Breast epithelium (tissue), 4 donors: ENCODE measurements at regions not wholly inside any gene's neighbourhood (a gene's known extent, or its start where the extent isn't known, plus 50 kb on each side); places are given as distances from the start of the nearest gene placed in this dataset.
"Not testable (repeated sequence)": the region's sequence is repeated elsewhere in the genome, so short reads cannot be mapped to it uniquely, and the experiment has no call there.

Experiments
- DNase-seq, 2 donors: peaks; one replicate each; pipeline ENCODE4 v3.0.0-alpha.2; 2019; ENCODE audit warnings: low spot score in 2 of 2
- H3K27ac ChIP-seq, 2 donors: fragments of 200-600 bp; sonication (generic) in 1 of 2; one replicate each; pipeline ENCODE4 v1.5.1; 2016 to 2019; ENCODE audit warnings: mild to moderate bottlenecking in 1 of 2
- H3K27me3 ChIP-seq, 2 donors: fragments of 200-600 bp; sonication (generic) in 1 of 2; one replicate each; pipeline versions ENCODE4 v1.5.1 to v1.6.0; 2017 to 2019; ENCODE audit warnings: control low read depth in 1 of 2, mild to moderate bottlenecking in 1 of 2
- H3K36me3 ChIP-seq: fragments of 200-600 bp; one replicate; pipeline ENCODE4 v1.5.1; 2019
- H3K4me1 ChIP-seq, 2 donors: fragments of 200-600 bp; sonication (generic); one replicate each; pipeline ENCODE4 v1.5.1; 2016 to 2019; ENCODE audit warnings: control low read depth in 1 of 2
- H3K4me3 ChIP-seq, 3 donors: fragments of 200-600 bp; sonication (generic); 1 replicate in 2 of 3; 2 replicates in 1 of 3; pipeline ENCODE4 v1.5.1; 2016 to 2019; ENCODE audit warnings: mild to moderate bottlenecking in 3 of 3, moderate library complexity in 2 of 3
- H3K9me3 ChIP-seq, 2 donors: fragments of 200-600 bp; sonication (generic) in 1 of 2; one replicate each; pipeline ENCODE4 v1.5.1; 2016 to 2019; ENCODE audit warnings: control low read depth in 1 of 2
- CTCF ChIP-seq, 3 donors: fragments of 450-650 bp; IDR thresholded peaks; one replicate each; pipeline ENCODE4 v1.5.1; 2016 to 2017; ENCODE audit warnings: antibody characterized with exemption in 3 of 3, mild to moderate bottlenecking in 3 of 3, moderate library complexity in 3 of 3
- POLR2A ChIP-seq: fragments of 450-650 bp; IDR thresholded peaks from one replicate; pipeline ENCODE4 v1.6.1; 2016; ENCODE audit warnings: antibody characterized with exemption, mild to moderate bottlenecking, moderate library complexity
- POLR2AphosphoS5 ChIP-seq, 3 donors: sonication (generic); formaldehyde crosslinking; IDR thresholded peaks; one replicate each; pipeline ENCODE4 v1.6.1; 2017; ENCODE audit warnings: antibody characterized with exemption in 3 of 3
- intact Hi-C: fragments of 100-400 bp; cut with DNase I; formaldehyde crosslinking; loops from one replicate; pipeline ENCODE4 v1.15.1; 2023; ENCODE audit warnings: low total_unique reads

GRCh38 chr5:77866198-77866597 lies 90.1 kb upstream of the TBCA start:
- Histone ChIP-seq H3K27ac (no peak overlapping the region), H3K4me1 (no peaks in the 10 kb centered on the region), H3K27me3 (no peaks in the 10 kb centered on the region), H3K4me3 (no peak overlapping the region), H3K36me3 (no peaks in the 10 kb centered on the region), H3K9me3 (no peaks in the 10 kb centered on the region)
- TF ChIP-seq POLR2A (no peak), CTCF (IDR thresholded peaks at IDR 0.05) (no peak), POLR2AphosphoS5 (IDR thresholded peaks at IDR 0.05) (no peak)
- intact Hi-C loops: loop anchor here (10.0 kb wide), 1 partner anchor 559 kb away; no protein-coding TSS in a partner anchor
- no peak for DNase-seq

GRCh38 chr5:77864997-77865396 lies 88.9 kb upstream of the TBCA start:
- H3K4me1 ChIP-seq: no peaks in the 10 kb centered on the region
- no peaks in the 10 kb centered on the region for H3K27me3 ChIP-seq
- H3K9me3 ChIP-seq: no peaks in the 10 kb centered on the region
- H3K27ac ChIP-seq: no peak overlapping the region
- no peak for DNase-seq
- TF ChIP-seq CTCF (IDR thresholded peaks at IDR 0.05) (no peak), POLR2A (no peak), POLR2AphosphoS5 (IDR thresholded peaks at IDR 0.05) (no peak)
- H3K36me3 ChIP-seq: no peaks in the 10 kb centered on the region
- intact Hi-C loops: loop anchor here (10.0 kb wide), 1 partner anchor 560 kb away; no protein-coding TSS in a partner anchor
- no peak overlapping the region for H3K4me3 ChIP-seq

GRCh38 chr5:77863181-77863580 lies 87.0 kb upstream of the TBCA start:
- no peaks in the 10 kb centered on the region for H3K27me3 ChIP-seq
- no peak overlapping the region for H3K4me3 ChIP-seq
- no peaks in the 10 kb centered on the region for H3K4me1 ChIP-seq
- intact Hi-C loops: loop anchor here (10.0 kb wide), 1 partner anchor 562 kb away; no protein-coding TSS in a partner anchor
- H3K9me3 ChIP-seq: no peaks in the 10 kb centered on the region
- DNase-seq: no peak
- no peaks in the 10 kb centered on the region for H3K36me3 ChIP-seq
- TF ChIP-seq POLR2AphosphoS5 (IDR thresholded peaks at IDR 0.05): no peak
- no peak for TF ChIP-seq POLR2A
- TF ChIP-seq CTCF (IDR thresholded peaks at IDR 0.05): no peak
- no peak overlapping the region for H3K27ac ChIP-seq

- no peaks in the 10 kb centered on the region for H3K9me3 ChIP-seq
- no peaks in the 10 kb centered on the region for H3K36me3 ChIP-seq
- no peaks in the 10 kb centered on the region for H3K27me3 ChIP-seq
- no peaks in the 10 kb centered on the region for H3K4me1 ChIP-seq
- no peak overlapping the region for H3K27ac ChIP-seq
- no peak overlapping the region for H3K4me3 ChIP-seq
- no peak for DNase-seq
- TF ChIP-seq POLR2A (no peak), CTCF (IDR thresholded peaks at IDR 0.05) (no peak), POLR2AphosphoS5 (IDR thresholded peaks at IDR 0.05) (no peak)
- intact Hi-C loops: loop anchor here (10.0 kb wide), 1 partner anchor 563 kb away; no protein-coding TSS in a partner anchor
Observed at GRCh38 chr5:77861576-77861975, 85.4 kb upstream of the TBCA start.

GRCh38 chr5:77859306-77859705 lies 83.2 kb upstream of the TBCA start:
- intact Hi-C loops: no loop called here
- H3K36me3 ChIP-seq: no peaks in the 10 kb centered on the region
- H3K4me1 ChIP-seq: no peaks in the 10 kb centered on the region
- no peaks in the 10 kb centered on the region for H3K9me3 ChIP-seq
- no peak for DNase-seq
- no peak for TF ChIP-seq POLR2A
- no peak for TF ChIP-seq POLR2AphosphoS5 (IDR thresholded peaks at IDR 0.05)
- no peak for TF ChIP-seq CTCF (IDR thresholded peaks at IDR 0.05)
- no peak overlapping the region for H3K4me3 ChIP-seq
- no peak overlapping the region for H3K27ac ChIP-seq
- H3K27me3 ChIP-seq: no peaks in the 10 kb centered on the region

- H3K4me3 ChIP-seq, H3K4me1 ChIP-seq, intact Hi-C loops, H3K27me3 ChIP-seq, H3K9me3 ChIP-seq, DNase-seq, H3K27ac ChIP-seq, H3K36me3 ChIP-seq: not testable (repeated sequence)
Observed at GRCh38 chr5:77858678-77859077, 82.5 kb upstream of the TBCA start.
